DOHH2 (cell line): ENCODE measurements at regions not wholly inside any gene's neighbourhood (a gene's known extent, or its start where the extent isn't known, plus 50 kb on each side); places are given as distances from the start of the nearest gene placed in this dataset.

ENCODE experiments used
- EZH2phosphoT487 ChIP-seq: fragments of 200-600 bp; sonication (generic); IDR thresholded peaks from 2 replicates; pipeline ENCODE4 v1.6.1; 2017; ENCODE audit warnings: borderline replicate concordance, mild to moderate bottlenecking, antibody characterized with exemption, low read length, moderate library complexity, mixed read lengths
- TF ChIP-seq, protein P1 (sequence below): fragments of 200-600 bp; sonication (generic); IDR thresholded peaks from one replicate; pipeline ENCODE4 v1.5.1; 2014; ENCODE audit warnings: antibody characterized with exemption, mild to moderate bottlenecking, low read depth, low read length; ENCODE audit not compliant: poor library complexity, severe bottlenecking

- TF ChIP-seq, protein P1, sequence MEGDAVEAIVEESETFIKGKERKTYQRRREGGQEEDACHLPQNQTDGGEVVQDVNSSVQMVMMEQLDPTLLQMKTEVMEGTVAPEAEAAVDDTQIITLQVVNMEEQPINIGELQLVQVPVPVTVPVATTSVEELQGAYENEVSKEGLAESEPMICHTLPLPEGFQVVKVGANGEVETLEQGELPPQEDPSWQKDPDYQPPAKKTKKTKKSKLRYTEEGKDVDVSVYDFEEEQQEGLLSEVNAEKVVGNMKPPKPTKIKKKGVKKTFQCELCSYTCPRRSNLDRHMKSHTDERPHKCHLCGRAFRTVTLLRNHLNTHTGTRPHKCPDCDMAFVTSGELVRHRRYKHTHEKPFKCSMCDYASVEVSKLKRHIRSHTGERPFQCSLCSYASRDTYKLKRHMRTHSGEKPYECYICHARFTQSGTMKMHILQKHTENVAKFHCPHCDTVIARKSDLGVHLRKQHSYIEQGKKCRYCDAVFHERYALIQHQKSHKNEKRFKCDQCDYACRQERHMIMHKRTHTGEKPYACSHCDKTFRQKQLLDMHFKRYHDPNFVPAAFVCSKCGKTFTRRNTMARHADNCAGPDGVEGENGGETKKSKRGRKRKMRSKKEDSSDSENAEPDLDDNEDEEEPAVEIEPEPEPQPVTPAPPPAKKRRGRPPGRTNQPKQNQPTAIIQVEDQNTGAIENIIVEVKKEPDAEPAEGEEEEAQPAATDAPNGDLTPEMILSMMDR, result no peak
- TF ChIP-seq EZH2phosphoT487, result no peak
Observed at GRCh38 chr7:26459540-26460193, 168.0 kb downstream of the SNX10 start.
